ENCODE measurements at regions not wholly inside any gene's neighbourhood (a gene's known extent, or its start where the extent isn't known, plus 50 kb on each side); places are given as distances from the start of the nearest gene placed in this dataset.

DNA sequence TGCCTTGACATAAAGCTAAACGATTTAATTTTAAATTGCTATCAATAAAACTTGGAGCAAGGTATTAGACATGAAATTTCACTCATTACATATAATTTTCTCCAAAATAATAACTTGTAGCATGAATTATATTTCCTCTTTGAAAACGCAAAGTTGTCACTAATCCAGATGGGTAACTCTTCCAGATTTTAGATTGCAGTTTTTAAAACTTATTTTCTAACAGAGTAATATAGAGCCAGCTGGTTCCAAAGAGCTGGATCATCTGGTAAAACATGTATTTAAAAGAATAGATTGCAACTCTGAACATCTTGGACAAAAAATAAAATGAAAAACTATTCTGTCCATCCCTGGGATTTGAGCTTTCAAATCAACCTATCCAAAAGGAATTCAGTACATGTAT is 238.2 kb upstream of the INTU start:
- no peak for TF ChIP-seq JUN (IDR thresholded peaks at IDR 0.05; ENCODE audit: borderline replicate concordance, insufficient read depth, insufficient read length, low read depth)
- no peak for TF ChIP-seq POLR2A (IDR thresholded peaks at IDR 0.05; ENCODE audit: low read depth, low read length)
- no peak overlapping the region for H3K4me2 ChIP-seq (ENCODE audit: insufficient read depth, low read length)
- FAIRE-seq (no peak), DNase-seq (ENCODE audit: low read depth, low spot score) (no peak)
- CTCF ChIA-PET, result interaction anchor here (0.7 kb wide), 1 partner anchor 33 kb away, joined by 6 read pairs; no protein-coding TSS in a partner anchor
- H3K4me3 ChIP-seq (replicated peaks in 1 of 3; ENCODE audit: insufficient read depth in 1 of 3, low read depth in 1 of 3, low read length in 3 of 3), result no peak overlapping the region
- H3K4me1 ChIP-seq (ENCODE audit: control insufficient read depth, extremely low read depth, insufficient read depth, low read length), result no peaks in the 10 kb centered on the region
- no peaks in the 10 kb centered on the region for H3K9me3 ChIP-seq (replicated peaks; ENCODE audit: control insufficient read depth, insufficient read depth, low read length)
- BruUV-seq (replicated peaks), result no TSS peak
- H3K9me1 ChIP-seq (replicated peaks; ENCODE audit: control insufficient read depth, extremely low read depth, insufficient read depth, low read length), result no peaks in the 10 kb centered on the region
- dilution Hi-C loops (cut with MboI; ENCODE audit: extremely low pct_ligation_motif_present, low sequenced_read_pairs) (no loop called here), intact Hi-C loops (cut with micrococcal nuclease) (no loop called here)
- no peaks in the 10 kb centered on the region for H3K79me2 ChIP-seq (ENCODE audit: control insufficient read depth, insufficient read depth, low read length)
- H2AFZ ChIP-seq (ENCODE audit: low read depth, low read length), result no peak overlapping the region
- no peaks in the 10 kb centered on the region for H3K36me3 ChIP-seq (ENCODE audit: control insufficient read depth in 2 of 2, extremely low read depth in 1 of 2, insufficient read depth in 2 of 2, low read length in 2 of 2)
- no peaks in the 10 kb centered on the region for H3K27me3 ChIP-seq (ENCODE audit: control insufficient read depth in 2 of 2, insufficient read depth in 2 of 2, low read length in 2 of 2)
- H3K9ac ChIP-seq (replicated peaks; ENCODE audit: extremely low read depth, insufficient read depth, low read length), result no peak overlapping the region
- POLR2A ChIA-PET, result no interaction called here
- no peaks in the 10 kb centered on the region for H4K20me1 ChIP-seq (replicated peaks; ENCODE audit: control insufficient read depth, extremely low read depth, insufficient read depth, low read length)
- no peak overlapping the region for H3K27ac ChIP-seq (ENCODE audit: insufficient read depth, low read depth, low read length)

DNA sequence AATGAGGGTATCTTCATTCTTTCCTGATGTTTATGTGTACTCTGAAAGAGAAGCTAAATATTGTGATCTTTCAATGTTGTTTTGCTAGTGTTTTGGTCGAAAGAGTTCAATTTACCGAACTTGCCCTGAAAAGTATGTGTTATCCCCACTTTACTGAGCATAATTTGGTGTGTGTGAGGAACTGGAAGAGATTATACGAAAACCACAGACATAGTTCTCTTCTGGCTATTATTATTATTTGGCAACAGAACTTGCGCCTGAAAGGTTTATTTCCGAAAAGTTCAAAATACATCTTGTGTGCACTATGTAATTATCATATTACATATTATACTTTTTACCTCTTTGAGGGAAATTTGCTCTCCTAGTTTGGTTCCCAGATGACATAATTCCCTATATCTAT is 232.5 kb upstream of the INTU start:
- Histone ChIP-seq H3K4me1 (ENCODE audit: control insufficient read depth, extremely low read depth, insufficient read depth, low read length) (no peaks in the 10 kb centered on the region), H3K36me3 (ENCODE audit: control insufficient read depth in 2 of 2, extremely low read depth in 1 of 2, insufficient read depth in 2 of 2, low read length in 2 of 2) (no peaks in the 10 kb centered on the region), H3K4me3 (replicated peaks in 1 of 3; ENCODE audit: insufficient read depth in 1 of 3, low read depth in 1 of 3, low read length in 3 of 3) (no peak overlapping the region), H4K20me1 (replicated peaks; ENCODE audit: control insufficient read depth, extremely low read depth, insufficient read depth, low read length) (no peaks in the 10 kb centered on the region), H3K4me2 (ENCODE audit: insufficient read depth, low read length) (no peak overlapping the region), H2AFZ (ENCODE audit: low read depth, low read length) (no peak overlapping the region), H3K27ac (ENCODE audit: insufficient read depth, low read depth, low read length) (no peak overlapping the region), H3K9me1 (replicated peaks; ENCODE audit: control insufficient read depth, extremely low read depth, insufficient read depth, low read length) (no peaks in the 10 kb centered on the region), H3K79me2 (ENCODE audit: control insufficient read depth, insufficient read depth, low read length) (no peaks in the 10 kb centered on the region), H3K9ac (replicated peaks; ENCODE audit: extremely low read depth, insufficient read depth, low read length) (no peak overlapping the region), H3K27me3 (ENCODE audit: control insufficient read depth in 2 of 2, insufficient read depth in 2 of 2, low read length in 2 of 2) (no peaks in the 10 kb centered on the region), H3K9me3 (replicated peaks; ENCODE audit: control insufficient read depth, insufficient read depth, low read length) (no peaks in the 10 kb centered on the region)
- dilution Hi-C loops (cut with MboI; ENCODE audit: extremely low pct_ligation_motif_present, low sequenced_read_pairs) (no loop called here), intact Hi-C loops (cut with micrococcal nuclease) (loop anchor here (1.0 to 5.0 kb wide), 3 partner anchors 773 to 1658 kb away; no protein-coding TSS in a partner anchor)
- CTCF ChIA-PET, result interaction anchor here (0.7 to 2.4 kb wide), 13 partner anchors 8 to 1649 kb away, joined by 3 to 23 read pairs (median 5); no protein-coding TSS in a partner anchor
- no TSS peak for BruUV-seq (replicated peaks)
- no peak for TF ChIP-seq FOS (IDR thresholded peaks at IDR 0.05; ENCODE audit: borderline replicate concordance, insufficient read depth, low read length)
- TF ChIP-seq, protein P1, sequence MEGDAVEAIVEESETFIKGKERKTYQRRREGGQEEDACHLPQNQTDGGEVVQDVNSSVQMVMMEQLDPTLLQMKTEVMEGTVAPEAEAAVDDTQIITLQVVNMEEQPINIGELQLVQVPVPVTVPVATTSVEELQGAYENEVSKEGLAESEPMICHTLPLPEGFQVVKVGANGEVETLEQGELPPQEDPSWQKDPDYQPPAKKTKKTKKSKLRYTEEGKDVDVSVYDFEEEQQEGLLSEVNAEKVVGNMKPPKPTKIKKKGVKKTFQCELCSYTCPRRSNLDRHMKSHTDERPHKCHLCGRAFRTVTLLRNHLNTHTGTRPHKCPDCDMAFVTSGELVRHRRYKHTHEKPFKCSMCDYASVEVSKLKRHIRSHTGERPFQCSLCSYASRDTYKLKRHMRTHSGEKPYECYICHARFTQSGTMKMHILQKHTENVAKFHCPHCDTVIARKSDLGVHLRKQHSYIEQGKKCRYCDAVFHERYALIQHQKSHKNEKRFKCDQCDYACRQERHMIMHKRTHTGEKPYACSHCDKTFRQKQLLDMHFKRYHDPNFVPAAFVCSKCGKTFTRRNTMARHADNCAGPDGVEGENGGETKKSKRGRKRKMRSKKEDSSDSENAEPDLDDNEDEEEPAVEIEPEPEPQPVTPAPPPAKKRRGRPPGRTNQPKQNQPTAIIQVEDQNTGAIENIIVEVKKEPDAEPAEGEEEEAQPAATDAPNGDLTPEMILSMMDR (IDR thresholded peaks at IDR 0.05; ENCODE audit: extremely low read depth in 1 of 2, insufficient read depth in 1 of 2, low read depth in 1 of 2, low read length in 2 of 2), result no peak
- no peak for TF ChIP-seq JUN (IDR thresholded peaks at IDR 0.05; ENCODE audit: borderline replicate concordance, insufficient read depth, insufficient read length, low read depth)
- TF ChIP-seq EZH2 (IDR thresholded peaks at IDR 0.05; ENCODE audit: borderline replicate concordance, low read depth, low read length, severe bottlenecking), result no peak
- TF ChIP-seq, protein P2, sequence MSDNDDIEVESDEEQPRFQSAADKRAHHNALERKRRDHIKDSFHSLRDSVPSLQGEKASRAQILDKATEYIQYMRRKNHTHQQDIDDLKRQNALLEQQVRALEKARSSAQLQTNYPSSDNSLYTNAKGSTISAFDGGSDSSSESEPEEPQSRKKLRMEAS (IDR thresholded peaks at IDR 0.05; ENCODE audit: insufficient read depth, insufficient read length), result no peak
- no peak for TF ChIP-seq GATA2 (IDR thresholded peaks at IDR 0.05; ENCODE audit: insufficient read depth, insufficient read length, low read depth, low read length)
- TF ChIP-seq POLR2A (IDR thresholded peaks at IDR 0.05; ENCODE audit: low read depth, low read length), result no peak
- no peak for TF ChIP-seq MYC (IDR thresholded peaks at IDR 0.05; ENCODE audit: low read depth, low read length)
- no peak for TF ChIP-seq POLR2AphosphoS5 (IDR thresholded peaks at IDR 0.05; ENCODE audit: insufficient read depth, low read depth, low read length)
- POLR2A ChIA-PET, result no interaction called here
- FAIRE-seq, result no peak
- no peak for DNase-seq (ENCODE audit: low read depth, low spot score)
